Brain microvascular endothelial cell (primary cell): ENCODE measurements at regions not wholly inside any gene's neighbourhood (a gene's known extent, or its start where the extent isn't known, plus 50 kb on each side); places are given as distances from the start of the nearest gene placed in this dataset.

ENCODE experiments used
- DNase-seq: peaks from one replicate; pipeline ENCODE4 v3.0.0-alpha.2; 2020
- H3K27ac ChIP-seq: fragments of 250-450 bp; sonication (Bioruptor Pico); 2 replicates; pipeline ENCODE4 v1.5.1; 2020; ENCODE audit warnings: mild to moderate bottlenecking, moderate library complexity
- H3K27me3 ChIP-seq: fragments of 250-450 bp; sonication (Bioruptor Pico); replicated peaks from 2 replicates; pipeline ENCODE4 v1.5.1; 2020; ENCODE audit warnings: mild to moderate bottlenecking
- H3K36me3 ChIP-seq: fragments of 250-450 bp; sonication (Bioruptor Pico); replicated peaks from 2 replicates; pipeline ENCODE4 v1.5.1; 2020; ENCODE audit warnings: mild to moderate bottlenecking
- H3K4me3 ChIP-seq: 2 replicates; pipeline ENCODE4 v1.5.1; 2011; ENCODE audit warnings: low read depth, mild to moderate bottlenecking, control low read depth, low read length, moderate library complexity
- CTCF ChIP-seq: IDR thresholded peaks from 2 replicates; pipeline ENCODE4 v1.5.1; 2011; ENCODE audit warnings: low read depth, mild to moderate bottlenecking, moderate library complexity, low read length, control low read depth, inconsistent platforms; ENCODE audit errors: missing control alignments
- in situ Hi-C: cut with HindIII; loops from 2 replicates; pipeline ENCODE4 v1.10.0; 2017; ENCODE audit warnings: low sequenced_read_pairs, low pct_ligation_motif_present

DNA sequence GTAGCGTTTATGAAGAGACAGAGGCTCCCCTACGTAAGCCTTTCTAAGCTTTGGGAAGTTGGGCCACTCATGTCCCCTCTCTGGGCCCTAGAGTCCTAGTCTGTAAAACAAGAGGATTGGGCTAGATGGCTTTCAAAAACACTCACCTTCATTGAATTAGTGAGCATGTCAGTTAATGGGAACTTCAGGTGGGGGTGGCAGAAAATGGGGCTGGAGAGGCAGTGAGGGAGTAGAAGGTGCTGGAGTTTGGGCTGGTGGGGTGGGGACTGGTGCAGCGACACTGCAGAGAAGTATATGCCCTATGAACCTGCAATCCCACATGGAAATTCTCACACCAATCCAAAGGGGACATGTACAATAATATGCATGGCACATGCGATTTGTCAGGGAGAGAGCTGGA lies 182.7 kb downstream of the C1orf94 start:
- no peak for TF ChIP-seq CTCF
- H3K36me3 ChIP-seq = no peaks in the 10 kb centered on the region
- DNase-seq = no peak
- no peak overlapping the region for H3K4me3 ChIP-seq
- in situ Hi-C loops = no loop called here
- no peaks in the 10 kb centered on the region for H3K27me3 ChIP-seq
- no peak overlapping the region for H3K27ac ChIP-seq

DNA sequence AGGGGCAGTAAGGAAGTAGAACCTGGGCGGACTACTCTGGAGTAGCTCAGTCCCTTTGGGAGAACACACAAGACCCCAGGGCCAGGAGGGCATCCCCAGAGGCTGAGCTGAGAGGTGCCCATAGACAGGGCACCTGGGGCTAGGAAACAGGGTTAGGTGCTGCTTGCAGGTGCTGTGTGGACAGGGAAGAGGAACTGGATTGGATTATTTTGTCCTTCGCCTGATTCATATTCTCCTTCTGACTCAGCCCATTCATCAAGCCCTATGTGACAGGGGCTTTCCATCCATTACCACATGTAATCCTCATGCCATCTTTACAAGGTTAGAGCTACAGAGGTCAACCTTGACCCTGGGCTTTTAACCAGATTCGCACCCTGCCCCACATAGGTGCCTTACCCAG lies 183.9 kb downstream of the C1orf94 start:
- in situ Hi-C loops = no loop called here
- DNase-seq = no peak
- H3K27ac ChIP-seq = no peak overlapping the region
- H3K27me3 ChIP-seq = no peaks in the 10 kb centered on the region
- no peak overlapping the region for H3K4me3 ChIP-seq
- no peak for TF ChIP-seq CTCF
- H3K36me3 ChIP-seq = no peaks in the 10 kb centered on the region

GRCh38 chr1:34361121-34361520 lies 184.4 kb downstream of the C1orf94 start:
- H3K4me3 ChIP-seq = no peak overlapping the region
- TF ChIP-seq CTCF = no peak
- DNase-seq = no peak
- no peaks in the 10 kb centered on the region for H3K36me3 ChIP-seq
- in situ Hi-C loops = no loop called here
- no peak overlapping the region for H3K27ac ChIP-seq
- H3K27me3 ChIP-seq = no peaks in the 10 kb centered on the region

DNA sequence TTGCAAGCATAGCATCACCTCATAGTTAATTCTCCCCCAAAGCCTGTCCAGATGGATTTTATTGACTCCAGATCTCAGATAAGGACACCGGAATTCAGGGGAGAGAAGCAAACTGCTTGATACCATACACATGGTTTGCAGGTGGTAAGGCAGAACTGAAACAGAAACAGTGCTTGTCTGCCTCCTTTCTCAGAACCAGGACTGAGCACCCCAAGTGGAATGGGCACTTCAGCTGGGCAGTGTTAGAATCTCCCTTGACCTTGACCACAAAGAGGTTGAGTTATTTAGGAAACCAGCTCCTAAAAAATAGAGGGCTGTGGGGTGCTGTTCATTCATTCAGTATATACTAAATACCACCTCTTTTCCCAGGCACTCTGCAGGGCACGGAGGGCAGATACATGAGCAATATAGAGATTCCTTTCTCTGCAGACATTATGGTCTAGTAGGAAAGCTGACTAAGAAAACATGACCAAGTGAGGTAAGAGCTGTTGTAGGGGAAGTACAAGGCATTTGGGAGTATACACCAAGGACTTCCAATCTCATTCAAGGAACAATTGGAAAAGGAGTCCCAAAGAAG lies 185.2 kb downstream of the C1orf94 start:
- no peak overlapping the region for H3K27ac ChIP-seq
- TF ChIP-seq CTCF = no peak
- no peaks in the 10 kb centered on the region for H3K27me3 ChIP-seq
- H3K36me3 ChIP-seq = no peaks in the 10 kb centered on the region
- no peak for DNase-seq
- in situ Hi-C loops = no loop called here
- H3K4me3 ChIP-seq = no peak overlapping the region

GRCh38 chr1:34362949-34363348 lies 186.2 kb downstream of the C1orf94 start:
- H3K4me3 ChIP-seq = no peak overlapping the region
- no peaks in the 10 kb centered on the region for H3K36me3 ChIP-seq
- no peak overlapping the region for H3K27ac ChIP-seq
- H3K27me3 ChIP-seq = no peaks in the 10 kb centered on the region
- no peak for TF ChIP-seq CTCF
- in situ Hi-C loops = no loop called here
- no peak for DNase-seq

DNA sequence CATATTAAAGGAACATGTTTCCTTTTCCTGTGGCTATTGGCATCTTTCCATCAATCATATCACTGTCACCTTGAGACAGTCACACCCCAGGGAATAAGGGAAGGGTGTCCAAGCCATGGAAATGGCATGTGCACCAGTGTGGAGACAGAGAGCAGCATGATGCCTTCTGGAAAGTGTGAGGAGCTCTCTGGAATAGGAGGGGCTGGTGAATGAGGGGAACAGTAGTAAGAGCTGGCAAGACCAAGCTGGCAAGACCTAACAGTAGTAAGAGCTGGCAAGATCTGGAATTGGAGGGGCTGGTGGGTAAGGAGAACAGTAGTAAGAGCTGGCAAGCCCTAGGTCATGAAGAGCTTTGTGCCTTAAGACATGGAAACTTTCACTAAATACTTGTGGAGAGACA lies 186.7 kb downstream of the C1orf94 start:
- no peaks in the 10 kb centered on the region for H3K27me3 ChIP-seq
- no peak overlapping the region for H3K4me3 ChIP-seq
- in situ Hi-C loops = no loop called here
- H3K27ac ChIP-seq = no peak overlapping the region
- DNase-seq = no peak
- no peak for TF ChIP-seq CTCF
- H3K36me3 ChIP-seq = no peaks in the 10 kb centered on the region
